H1 (cell line): ENCODE measurements at regions not wholly inside any gene's neighbourhood (a gene's known extent, or its start where the extent isn't known, plus 50 kb on each side); places are given as distances from the start of the nearest gene placed in this dataset.

Source experiments
- CTCF ChIA-PET: fragments of 300-600 bp; sonication (Branson Sonifier 250); formaldehyde crosslinking; loops from one replicate; lab custom pipeline; 2021; ENCODE audit not compliant: partially characterized antibody; lab: Charles Lee
- POLR2A ChIA-PET: fragments of 300-600 bp; sonication (Branson Sonifier 250); formaldehyde crosslinking; loops from one replicate; lab custom pipeline; 2021; ENCODE audit warnings: inconsistent platforms; ENCODE audit not compliant: partially characterized antibody; lab: Charles Lee
- DNase-seq, 2 experiments: peaks; one replicate each; pipeline versions ENCODE4 v3.0.0 to v3.0.0-alpha.2; 2010 to 2022; ENCODE audit warnings: low spot score in 2 of 2, low read depth in 1 of 2, mixed read lengths in 1 of 2
- FAIRE-seq: peaks from 2 replicates; lab custom pipeline; 2011; peaks lifted over from hg19 to GRCh38; lab: Jason Lieb, UNC
- H2AFZ ChIP-seq: 2 replicates; pipeline ENCODE4 v1.8.1; 2012; ENCODE audit warnings: low read length, inconsistent platforms
- H2AK5ac ChIP-seq: 2 replicates; pipeline ENCODE4 v1.6.1; 2013; ENCODE audit warnings: low read depth, low read length
- H2BK120ac ChIP-seq: replicated peaks from 2 replicates; pipeline ENCODE3; 2013; ENCODE audit warnings: low read depth, low read length, inconsistent platforms
- H2BK12ac ChIP-seq: 2 replicates; pipeline ENCODE4 v1.6.1; 2013; ENCODE audit warnings: low read depth, low read length
- H2BK15ac ChIP-seq: 2 replicates; pipeline ENCODE4 v1.6.1; 2013; ENCODE audit warnings: low read length
- H2BK20ac ChIP-seq: 2 replicates; pipeline ENCODE4 v1.6.1; 2013; ENCODE audit warnings: low read length
- H2BK5ac ChIP-seq: 2 replicates; pipeline ENCODE4 v1.6.1; 2013; ENCODE audit warnings: low read depth, low read length
- H3K14ac ChIP-seq: 2 replicates; pipeline ENCODE4 v1.6.1; 2013; ENCODE audit warnings: inconsistent platforms; ENCODE audit not compliant: insufficient read length
- H3K18ac ChIP-seq: 2 replicates; pipeline ENCODE4 v1.6.1; 2013; ENCODE audit warnings: low read length; ENCODE audit errors: extremely low read depth
- H3K23ac ChIP-seq: 2 replicates; pipeline ENCODE4 v1.6.1; 2013; ENCODE audit warnings: inconsistent platforms; ENCODE audit not compliant: insufficient read length
- H3K23me2 ChIP-seq: 2 replicates; pipeline ENCODE4 v1.6.1; 2013; ENCODE audit warnings: low read depth, low read length
- H3K27ac ChIP-seq: 2 replicates; pipeline ENCODE4 v1.6.1; 2011; ENCODE audit warnings: low read depth, low read length, inconsistent platforms
- H3K27me3 ChIP-seq, 4 experiments: replicated peaks in 1 of 4; 1 replicate in 1 of 4; 2 replicates in 3 of 4; pipeline versions ENCODE4 v1.6.1 to v1.8.1; 2011 to 2013; ENCODE audit warnings: low read length in 3 of 4, mild to moderate bottlenecking in 3 of 4, inconsistent platforms in 2 of 4, mixed read lengths in 2 of 4, moderate library complexity in 1 of 4; ENCODE audit not compliant: control insufficient read depth in 3 of 4, insufficient read depth in 3 of 4; ENCODE audit errors: extremely low read depth in 1 of 4
- H3K36me3 ChIP-seq, 4 experiments: 2 replicates each; pipeline versions ENCODE4 v1.6.1 to v1.8.1; 2011 to 2013; ENCODE audit warnings: mild to moderate bottlenecking in 4 of 4, low read length in 3 of 4, moderate library complexity in 2 of 4, control low read depth in 1 of 4, inconsistent platforms in 1 of 4; ENCODE audit not compliant: insufficient read depth in 4 of 4, control insufficient read depth in 2 of 4
- H3K4ac ChIP-seq: replicated peaks from 2 replicates; pipeline ENCODE3; 2013; ENCODE audit warnings: low read length, low read depth, mixed read lengths, inconsistent platforms; ENCODE audit not compliant: insufficient read length
- H3K4me1 ChIP-seq, 4 experiments: replicated peaks in 1 of 4; 1 replicate in 1 of 4; 2 replicates in 3 of 4; pipeline versions ENCODE4 v1.6.1 to v1.8.1; 2011 to 2013; ENCODE audit warnings: low read length in 3 of 4, inconsistent platforms in 2 of 4, mixed read lengths in 1 of 4; ENCODE audit not compliant: insufficient read depth in 4 of 4, control insufficient read depth in 3 of 4
- H3K4me2 ChIP-seq, 2 experiments: 2 replicates each; pipeline versions ENCODE4 v1.6.1 to v1.8.1; 2011 to 2013; ENCODE audit warnings: low read depth in 2 of 2, low read length in 2 of 2, control low read depth in 1 of 2, inconsistent platforms in 1 of 2, mild to moderate bottlenecking in 1 of 2; ENCODE audit not compliant: insufficient read depth in 1 of 2
- H3K4me3 ChIP-seq, 4 experiments: fragments of 200-600, 300-600 bp in 1 of 4; sonication (generic), shearing (Covaris generic), sonication (Bioruptor Twin) in 1 of 4; 2 replicates each; pipeline versions ENCODE4 v1.5.1 to v1.8.1; 2011 to 2016; ENCODE audit warnings: low read length in 4 of 4, low read depth in 3 of 4, control low read depth in 2 of 4, inconsistent platforms in 2 of 4, mild to moderate bottlenecking in 2 of 4, mixed read lengths in 1 of 4, moderate library complexity in 1 of 4; ENCODE audit not compliant: insufficient read depth in 2 of 4; ENCODE audit errors: extremely low read depth in 1 of 4
- H3K56ac ChIP-seq: replicated peaks from 2 replicates; pipeline ENCODE3; 2013; ENCODE audit warnings: low read depth, mild to moderate bottlenecking, mixed read lengths, low read length, inconsistent platforms; ENCODE audit not compliant: insufficient read length
- H3K79me1 ChIP-seq: 2 replicates; pipeline ENCODE4 v1.6.1; 2013; ENCODE audit warnings: low read depth, low read length, control low read depth
- H3K79me2 ChIP-seq, 2 experiments: 2 replicates each; pipeline versions ENCODE4 v1.6.1 to v1.8.1; 2012 to 2013; ENCODE audit warnings: low read length in 2 of 2, mild to moderate bottlenecking in 2 of 2, inconsistent platforms in 1 of 2; ENCODE audit not compliant: insufficient read depth in 2 of 2, control insufficient read depth in 1 of 2
- H3K9ac ChIP-seq, 4 experiments: replicated peaks in 1 of 4; 1 replicate in 1 of 4; 2 replicates in 3 of 4; pipeline versions ENCODE4 v1.6.1 to v1.8.1; 2011 to 2013; ENCODE audit warnings: low read depth in 3 of 4, low read length in 3 of 4, control low read depth in 2 of 4, mild to moderate bottlenecking in 2 of 4, moderate library complexity in 2 of 4, inconsistent platforms in 1 of 4; ENCODE audit errors: extremely low read depth in 1 of 4
- H3K9me3 ChIP-seq, 2 experiments: 2 replicates each; pipeline versions ENCODE4 v1.6.1 to v1.8.1; 2012 to 2013; ENCODE audit warnings: mild to moderate bottlenecking in 2 of 2, moderate library complexity in 2 of 2, control low read depth in 1 of 2, inconsistent platforms in 1 of 2, low read depth in 1 of 2, low read length in 1 of 2, mixed read lengths in 1 of 2; ENCODE audit not compliant: insufficient read depth in 2 of 2
- H4K20me1 ChIP-seq, 2 experiments: replicated peaks in 1 of 2; 2 replicates each; pipeline versions ENCODE3 to v1.8.1; 2011 to 2013; ENCODE audit warnings: inconsistent platforms in 2 of 2, low read length in 2 of 2, mild to moderate bottlenecking in 1 of 2; ENCODE audit not compliant: insufficient read depth in 2 of 2, control insufficient read depth in 1 of 2
- H4K5ac ChIP-seq: 2 replicates; pipeline ENCODE4 v1.6.1; 2013; ENCODE audit warnings: low read length, low read depth, mixed read lengths, inconsistent platforms; ENCODE audit not compliant: insufficient read length
- H4K8ac ChIP-seq: 2 replicates; pipeline ENCODE4 v1.8.0; 2013; ENCODE audit warnings: mild to moderate bottlenecking, moderate library complexity, low read length, inconsistent platforms; ENCODE audit not compliant: insufficient read depth; ENCODE audit errors: extremely low read depth
- H4K91ac ChIP-seq: replicated peaks from 2 replicates; pipeline ENCODE3; 2013; ENCODE audit warnings: low read length, mixed read lengths, inconsistent platforms; ENCODE audit not compliant: insufficient read length
- ASH2L ChIP-seq: fragments of 200-600, 300-600 bp; sonication (generic); IDR thresholded peaks from one replicate; pipeline ENCODE4 v1.7.1; 2017; ENCODE audit warnings: low read length
- CEBPB ChIP-seq: IDR thresholded peaks from 2 replicates; pipeline ENCODE4 v1.6.1; 2012; ENCODE audit warnings: low read depth, low read length
- JUND ChIP-seq: IDR thresholded peaks from 2 replicates; pipeline ENCODE4 v1.6.1; 2011; ENCODE audit warnings: mild to moderate bottlenecking, improper control_type of control experiment, low read length
- RFX5 ChIP-seq: IDR thresholded peaks from 2 replicates; pipeline ENCODE4 v1.6.1; 2011; ENCODE audit warnings: low read depth, low read length, improper control_type of control experiment, borderline replicate concordance
- RNF2 ChIP-seq: fragments of 200-900, 300-1000 bp; sonication (generic); IDR thresholded peaks from 2 replicates; pipeline ENCODE4 v1.7.1; 2016; ENCODE audit warnings: borderline replicate concordance, low read depth, mild to moderate bottlenecking, antibody characterized with exemption, low read length; ENCODE audit not compliant: poor library complexity, severe bottlenecking; ENCODE audit errors: missing control alignments
- SAP30 ChIP-seq: fragments of 300-600 bp; sonication (generic); IDR thresholded peaks from 2 replicates; pipeline ENCODE4 v1.7.1; 2012; ENCODE audit warnings: low read length, moderate library complexity, mild to moderate bottlenecking, inconsistent platforms; ENCODE audit not compliant: insufficient read depth, insufficient replicate concordance
- SP2 ChIP-seq: IDR thresholded peaks from 2 replicates; pipeline ENCODE4 v1.6.1; 2012; ENCODE audit warnings: mild to moderate bottlenecking, low read length, inconsistent platforms
- SUZ12 ChIP-seq: fragments of 200-600 bp; sonication (generic); IDR thresholded peaks from 2 replicates; pipeline ENCODE4 v1.6.1; 2012; ENCODE audit warnings: mild to moderate bottlenecking, inconsistent platforms, low read length, moderate library complexity, mixed read lengths
- TBP ChIP-seq: IDR thresholded peaks from 2 replicates; pipeline ENCODE4 v1.6.1; 2011; ENCODE audit warnings: low read depth, low read length, improper control_type of control experiment
- TCF12 ChIP-seq: IDR thresholded peaks from 2 replicates; pipeline ENCODE4 v1.6.1; 2011; ENCODE audit warnings: low read depth, mild to moderate bottlenecking, low read length
- TEAD4 ChIP-seq: IDR thresholded peaks from 2 replicates; pipeline ENCODE4 v1.6.1; 2012; ENCODE audit warnings: low read depth, low read length, inconsistent platforms, mixed read lengths
- WGBS, 2 experiments: shearing (Covaris generic) in 1 of 2; methylation state at CpG; one replicate each; pipeline versions ENCODE4 v1.1.6 to v1.1.7; 2013 to 2015; ENCODE audit warnings: low lambda C conversion rate in 2 of 2, mixed read lengths in 2 of 2, inconsistent platforms in 1 of 2, low coverage in 1 of 2, missing lambda C conversion rate in 1 of 2; ENCODE audit not compliant: insufficient replicate concordance in 2 of 2, insufficient coverage in 1 of 2, insufficient read length in 1 of 2; ENCODE audit errors: extremely low coverage in 1 of 2, missing lambda C conversion rate in 1 of 2; 5-methylcytosine and 5-hydroxymethylcytosine counted together

- ChIA-PET POLR2A (no interaction called here), CTCF (interaction anchor here (0.6 to 1.5 kb wide), 4 partner anchors 13 to 57 kb away, joined by 3 read pairs; no protein-coding TSS in a partner anchor)
- Histone ChIP-seq H4K91ac (no peak overlapping the region), H2AFZ (0 out of 2 replicates have a peak overlapping the region, but pooled peaks have one; percentile 16), H3K9ac (no peak overlapping the region), H4K5ac (no peak overlapping the region), H3K27me3 (no peaks in the 10 kb centered on the region), H3K56ac (no peak overlapping the region), H3K4ac (no peak overlapping the region), H3K4me3 (no peak overlapping the region), H3K14ac (no peak overlapping the region), H3K27ac (no peak overlapping the region), H3K23me2 (no peaks in the 10 kb centered on the region), H4K20me1 (no peaks in the 10 kb centered on the region), H3K9me3 (no peaks in the 10 kb centered on the region), H2BK120ac (no peak overlapping the region), H3K79me2 (no peaks in the 10 kb centered on the region), H2AK5ac (no peak overlapping the region), H4K8ac (no peak overlapping the region), H2BK20ac (no peak overlapping the region), H3K4me1 (no peaks in the 10 kb centered on the region; a peak in 1 of 7 replicates), H3K4me2 (no peak overlapping the region), H3K23ac (no peak overlapping the region), H2BK12ac (no peak overlapping the region), H3K36me3 (no peaks in the 10 kb centered on the region; a peak in 1 of 8 replicates), H2BK15ac (no peak overlapping the region), H3K18ac (no peak overlapping the region), H3K79me1 (no peaks in the 10 kb centered on the region), H2BK5ac (no peak overlapping the region)
- WGBS, 2 experiments, result 79% methylated on average over 3 of the region's 3 CpGs; no CpG with 5 or more reads in 1 of the 2 experiments
- DNase-seq, result no peak
- FAIRE-seq, result no peak
- no peak for TF ChIP-seq RFX5
- TF ChIP-seq SAP30, result no peak
- no peak for TF ChIP-seq SUZ12
- TF ChIP-seq ASH2L, result no peak
- TF ChIP-seq TBP, result no peak
- TF ChIP-seq JUND, result no peak
- TF ChIP-seq CEBPB, result no peak
- TF ChIP-seq TEAD4, result no peak
- TF ChIP-seq RNF2, result no peak
- TF ChIP-seq TCF12, result no peak
- no peak for TF ChIP-seq SP2
These were observed 129.3 kb upstream of the PGRMC2 start for GRCh38 chr4:128416921-128417320.
